Breast epithelium (tissue), 3 donors: ENCODE measurements at regions not wholly inside any gene's neighbourhood (a gene's known extent, or its start where the extent isn't known, plus 50 kb on each side); places are given as distances from the start of the nearest gene placed in this dataset.

Experiments
- POLR2AphosphoS5 ChIP-seq, 3 donors: sonication (generic); formaldehyde crosslinking; IDR thresholded peaks; one replicate each; pipeline ENCODE4 v1.6.1; 2017; ENCODE audit warnings: antibody characterized with exemption in 3 of 3
- TF ChIP-seq, protein P1 (sequence below), 3 donors: fragments of 450-650 bp; IDR thresholded peaks; one replicate each; pipeline ENCODE4 v1.5.1; 2016 to 2017; ENCODE audit warnings: antibody characterized with exemption in 3 of 3, mild to moderate bottlenecking in 3 of 3, moderate library complexity in 3 of 3

DNA sequence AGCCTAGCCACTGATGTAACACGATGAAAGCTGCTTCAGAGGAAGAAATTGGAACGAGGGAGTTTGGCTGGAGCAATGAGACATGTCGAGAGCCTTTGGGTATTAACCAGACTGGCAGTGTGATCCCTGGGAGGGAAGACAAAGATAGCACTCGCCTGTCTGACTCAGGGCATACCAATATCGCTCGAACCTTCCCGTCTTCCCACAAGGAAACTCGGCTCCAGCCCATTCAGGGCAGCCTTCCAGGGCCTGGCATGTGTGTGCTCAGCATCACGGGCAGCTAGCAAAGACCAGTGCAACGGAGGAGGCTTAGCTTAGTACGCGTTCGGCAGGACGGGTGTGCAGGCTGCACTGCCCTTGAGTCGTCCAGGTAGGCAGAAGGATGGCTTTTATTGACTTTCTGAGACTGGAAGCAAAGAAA is 356.9 kb upstream of the WWC1 start:
- TF ChIP-seq, protein P1, sequence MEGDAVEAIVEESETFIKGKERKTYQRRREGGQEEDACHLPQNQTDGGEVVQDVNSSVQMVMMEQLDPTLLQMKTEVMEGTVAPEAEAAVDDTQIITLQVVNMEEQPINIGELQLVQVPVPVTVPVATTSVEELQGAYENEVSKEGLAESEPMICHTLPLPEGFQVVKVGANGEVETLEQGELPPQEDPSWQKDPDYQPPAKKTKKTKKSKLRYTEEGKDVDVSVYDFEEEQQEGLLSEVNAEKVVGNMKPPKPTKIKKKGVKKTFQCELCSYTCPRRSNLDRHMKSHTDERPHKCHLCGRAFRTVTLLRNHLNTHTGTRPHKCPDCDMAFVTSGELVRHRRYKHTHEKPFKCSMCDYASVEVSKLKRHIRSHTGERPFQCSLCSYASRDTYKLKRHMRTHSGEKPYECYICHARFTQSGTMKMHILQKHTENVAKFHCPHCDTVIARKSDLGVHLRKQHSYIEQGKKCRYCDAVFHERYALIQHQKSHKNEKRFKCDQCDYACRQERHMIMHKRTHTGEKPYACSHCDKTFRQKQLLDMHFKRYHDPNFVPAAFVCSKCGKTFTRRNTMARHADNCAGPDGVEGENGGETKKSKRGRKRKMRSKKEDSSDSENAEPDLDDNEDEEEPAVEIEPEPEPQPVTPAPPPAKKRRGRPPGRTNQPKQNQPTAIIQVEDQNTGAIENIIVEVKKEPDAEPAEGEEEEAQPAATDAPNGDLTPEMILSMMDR (IDR thresholded peaks at IDR 0.05) = no peak
- peak in 1 of 3 donors; percentile 4 for TF ChIP-seq POLR2AphosphoS5 (IDR thresholded peaks at IDR 0.05)
